NCI-H1048 (cell line): ENCODE measurements at regions not wholly inside any gene's neighbourhood (a gene's known extent, or its start where the extent isn't known, plus 50 kb on each side); places are given as distances from the start of the nearest gene placed in this dataset.

ENCODE experiments used
- DNase-seq: peaks from one replicate; lab custom pipeline; 2025; lab: John Stamatoyannopoulos, UW

- no peak for DNase-seq
Observed at GRCh38 chr4:136925203-136925602, 607.1 kb downstream of the PCDH18 start.

- no peak for DNase-seq
Observed at GRCh38 chr4:136922066-136922465, 610.2 kb downstream of the PCDH18 start.

- no peak for DNase-seq
Observed at GRCh38 chr4:136920092-136920881, 612.0 kb downstream of the PCDH18 start.

- DNase-seq, result no peak
Observed at GRCh38 chr4:136918772-136919171, 613.5 kb downstream of the PCDH18 start.

- DNase-seq, result no peak
Observed at GRCh38 chr4:136917312-136918110, 614.8 kb downstream of the PCDH18 start.

GRCh38 chr4:136909626-136910025, 622.7 kb downstream of the PCDH18 start:
- no peak for DNase-seq

GRCh38 chr4:136908122-136908521, 624.2 kb downstream of the PCDH18 start:
- no peak for DNase-seq

GRCh38 chr4:136900696-136901095, 631.6 kb downstream of the PCDH18 start:
- DNase-seq, result no peak

- no peak for DNase-seq
Observed at GRCh38 chr4:136898590-136899248, 633.6 kb downstream of the PCDH18 start.

- no peak for DNase-seq
Observed at GRCh38 chr4:136893573-136893972, 638.7 kb downstream of the PCDH18 start.

GRCh38 chr4:136881666-136882065, 650.6 kb downstream of the PCDH18 start:
- no peak for DNase-seq

- DNase-seq, result no peak
Observed at GRCh38 chr4:136873555-136873954, 658.7 kb downstream of the PCDH18 start.

- no peak for DNase-seq
Observed at GRCh38 chr4:136867465-136867864, 664.8 kb downstream of the PCDH18 start.

GRCh38 chr4:136865526-136865925, 666.8 kb downstream of the PCDH18 start:
- DNase-seq, result no peak

- peak; percentile 48 for DNase-seq
Observed at GRCh38 chr4:136864604-136865185, 667.6 kb downstream of the PCDH18 start.

GRCh38 chr4:136863756-136864155, 668.5 kb downstream of the PCDH18 start:
- no peak for DNase-seq

GRCh38 chr4:136862653-136863052, 669.6 kb downstream of the PCDH18 start:
- DNase-seq, result no peak

GRCh38 chr4:136861091-136861490, 671.2 kb downstream of the PCDH18 start:
- DNase-seq, result no peak

- no peak for DNase-seq
Observed at GRCh38 chr4:136858903-136859302, 673.4 kb downstream of the PCDH18 start.

- no peak for DNase-seq
Observed at GRCh38 chr4:136855886-136856285, 676.4 kb downstream of the PCDH18 start.

- no peak for DNase-seq
Observed at GRCh38 chr4:136850446-136850845, 681.8 kb downstream of the PCDH18 start.

GRCh38 chr4:136847881-136848621, 684.2 kb downstream of the PCDH18 start:
- DNase-seq, result no peak
